ENCODE measurements at regions not wholly inside any gene's neighbourhood (a gene's known extent, or its start where the extent isn't known, plus 50 kb on each side); places are given as distances from the start of the nearest gene placed in this dataset.

- no peak for TF ChIP-seq MYC (IDR thresholded peaks at IDR 0.05; ENCODE audit: insufficient read depth, insufficient read length, insufficient replicate concordance, low read length, severe bottlenecking)
- TF ChIP-seq PKNOX1 (IDR thresholded peaks at IDR 0.05), result no peak
- TF ChIP-seq, protein P1, sequence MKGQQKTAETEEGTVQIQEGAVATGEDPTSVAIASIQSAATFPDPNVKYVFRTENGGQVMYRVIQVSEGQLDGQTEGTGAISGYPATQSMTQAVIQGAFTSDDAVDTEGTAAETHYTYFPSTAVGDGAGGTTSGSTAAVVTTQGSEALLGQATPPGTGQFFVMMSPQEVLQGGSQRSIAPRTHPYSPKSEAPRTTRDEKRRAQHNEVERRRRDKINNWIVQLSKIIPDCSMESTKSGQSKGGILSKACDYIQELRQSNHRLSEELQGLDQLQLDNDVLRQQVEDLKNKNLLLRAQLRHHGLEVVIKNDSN (IDR thresholded peaks at IDR 0.05; ENCODE audit: borderline replicate concordance, extremely low read length, insufficient read depth, low read depth, low read length), result no peak
- TF ChIP-seq ZBED1 (IDR thresholded peaks at IDR 0.05; ENCODE audit: borderline replicate concordance), result no peak
- no peak for TF ChIP-seq ETV6 (conservative IDR thresholded peaks at IDR 0.05 in 1 of 2, IDR thresholded peaks at IDR 0.05 in 1 of 2; ENCODE audit: borderline replicate concordance in 1 of 2, low read depth in 1 of 2)
- TF ChIP-seq RAD21 (IDR thresholded peaks at IDR 0.05; ENCODE audit: insufficient read depth, low read depth, low read length), result no peak
- no peak for TF ChIP-seq YBX1 (IDR thresholded peaks at IDR 0.05)
- no peak for TF ChIP-seq MEF2B (IDR thresholded peaks at IDR 0.05; ENCODE audit: partially characterized antibody, poor library complexity, severe bottlenecking)
- no peak for TF ChIP-seq CHD2 (IDR thresholded peaks at IDR 0.05; ENCODE audit: borderline replicate concordance, low read depth, low read length)
- TF ChIP-seq SRF (IDR thresholded peaks at IDR 0.05; ENCODE audit: low read depth in 2 of 2, low read length in 2 of 2), result no peak
Measured at GRCh38 chr2:225120186-225120585, 77.9 kb upstream of the DOCK10 start (continued).
